Endothelial cell of umbilical vein (primary cell): ENCODE measurements at regions not wholly inside any gene's neighbourhood (a gene's known extent, or its start where the extent isn't known, plus 50 kb on each side); places are given as distances from the start of the nearest gene placed in this dataset.

Experiments
- BruUV-seq: library from RNA; stranded (reverse); fragments of 400-500 nt; replicated peaks from 2 replicates; lab custom pipeline; 2021; lab: Mats Ljungman, UMichigan
- CTCF ChIA-PET: fragments of 300-600, 350-600 bp; sonication (Branson Sonifier 250); formaldehyde crosslinking; loops from one replicate; lab custom pipeline; 2021; ENCODE audit warnings: antibody characterized with exemption, inconsistent platforms; lab: Charles Lee
- POLR2A ChIA-PET: fragments of 300-600, 350-600 bp; sonication (Branson Sonifier 250); formaldehyde crosslinking; loops from one replicate; lab custom pipeline; 2021; ENCODE audit warnings: antibody characterized with exemption, inconsistent platforms; lab: Charles Lee
- DNase-seq: peaks from one replicate; pipeline ENCODE4 v3.0.0-alpha.2; 2011; ENCODE audit warnings: low read depth, low spot score
- FAIRE-seq: peaks from 2 replicates; lab custom pipeline; 2011; peaks lifted over from hg19 to GRCh38; lab: Jason Lieb, UNC
- H2AFZ ChIP-seq: 2 replicates; pipeline ENCODE4 v1.6.0; 2012; ENCODE audit warnings: low read depth, low read length, control low read depth, inconsistent platforms
- H3K27ac ChIP-seq: 2 replicates; pipeline ENCODE4 v1.5.1; 2011; ENCODE audit warnings: low read depth, mild to moderate bottlenecking, control low read depth, low read length, moderate library complexity; ENCODE audit not compliant: insufficient read depth
- H3K27me3 ChIP-seq, 2 experiments: 2 replicates each; pipeline versions ENCODE4 v1.6.0 to v1.6.1; 2011; ENCODE audit warnings: low read length in 2 of 2, mixed read lengths in 1 of 2; ENCODE audit not compliant: control insufficient read depth in 2 of 2, insufficient read depth in 2 of 2
- H3K36me3 ChIP-seq, 2 experiments: 2 replicates in 1 of 2; 3 replicates in 1 of 2; pipeline ENCODE4 v1.5.1; 2011; ENCODE audit warnings: low read length in 2 of 2, mild to moderate bottlenecking in 1 of 2, moderate library complexity in 1 of 2; ENCODE audit not compliant: control insufficient read depth in 2 of 2, insufficient read depth in 2 of 2; ENCODE audit errors: extremely low read depth in 1 of 2
- H3K4me1 ChIP-seq: 3 replicates; pipeline ENCODE4 v1.5.1; 2011; ENCODE audit warnings: mild to moderate bottlenecking, low read length; ENCODE audit not compliant: control insufficient read depth, insufficient read depth; ENCODE audit errors: extremely low read depth
- H3K4me2 ChIP-seq: 2 replicates; pipeline ENCODE4 v1.6.1; 2011; ENCODE audit warnings: low read length, control low read depth, mixed read lengths; ENCODE audit not compliant: insufficient read depth
- H3K4me3 ChIP-seq, 3 experiments: fragments of 200-600 bp in 1 of 3; sonication (generic), shearing (Covaris generic) in 1 of 3; replicated peaks in 1 of 3; 2 replicates each; pipeline ENCODE4 v1.5.1; 2011 to 2016; ENCODE audit warnings: control low read depth in 3 of 3, low read length in 3 of 3, mild to moderate bottlenecking in 2 of 3, inconsistent platforms in 1 of 3, low read depth in 1 of 3, moderate library complexity in 1 of 3; ENCODE audit not compliant: insufficient read depth in 1 of 3
- H3K79me2 ChIP-seq: 2 replicates; pipeline ENCODE4 v1.6.0; 2012; ENCODE audit warnings: low read length, inconsistent platforms; ENCODE audit not compliant: control insufficient read depth, insufficient read depth
- H3K9ac ChIP-seq: replicated peaks from 2 replicates; pipeline ENCODE3; 2011; ENCODE audit warnings: low read length, control low read depth; ENCODE audit not compliant: insufficient read depth; ENCODE audit errors: extremely low read depth
- H3K9me1 ChIP-seq: replicated peaks from 3 replicates; pipeline ENCODE4 v1.6.0; 2011; ENCODE audit warnings: mild to moderate bottlenecking, low read length; ENCODE audit not compliant: control insufficient read depth, insufficient read depth; ENCODE audit errors: extremely low read depth
- H3K9me3 ChIP-seq: replicated peaks from 2 replicates; pipeline ENCODE4 v1.5.1; 2012; ENCODE audit warnings: low read length, inconsistent platforms; ENCODE audit not compliant: control insufficient read depth, insufficient read depth
- H4K20me1 ChIP-seq: replicated peaks from 2 replicates; pipeline ENCODE3; 2011; ENCODE audit warnings: mild to moderate bottlenecking, low read length; ENCODE audit not compliant: control insufficient read depth, insufficient read depth; ENCODE audit errors: extremely low read depth
- FOS ChIP-seq: IDR thresholded peaks from 2 replicates; pipeline ENCODE4 v1.6.1; 2011; ENCODE audit warnings: mild to moderate bottlenecking, low read length, moderate library complexity, borderline replicate concordance; ENCODE audit not compliant: insufficient read depth
- GATA2 ChIP-seq: IDR thresholded peaks from 2 replicates; pipeline ENCODE4 v1.7.0; 2011; ENCODE audit warnings: low read depth, mild to moderate bottlenecking, moderate library complexity, mixed read lengths, low read length; ENCODE audit not compliant: insufficient read length, insufficient read depth
- MAX ChIP-seq: IDR thresholded peaks from 2 replicates; pipeline ENCODE4 v1.6.1; 2011; ENCODE audit not compliant: insufficient read depth, insufficient read length
- MYC ChIP-seq: IDR thresholded peaks from one replicate; pipeline ENCODE4 v1.6.1; 2011; ENCODE audit warnings: mild to moderate bottlenecking, low read depth, low read length
- POLR2AphosphoS5 ChIP-seq: IDR thresholded peaks from 2 replicates; pipeline ENCODE4 v1.6.1; 2012; ENCODE audit warnings: low read depth, mild to moderate bottlenecking, control low read depth, low read length, moderate library complexity; ENCODE audit not compliant: insufficient read depth
- dilution Hi-C: fragments of 300-500 bp; cut with MboI; formaldehyde crosslinking; loops from one replicate; pipeline ENCODE4 v1.15.0; 2019; ENCODE audit warnings: low sequenced_read_pairs; ENCODE audit not compliant: extremely low pct_ligation_motif_present
- intact Hi-C: fragments of 100-400 bp; cut with micrococcal nuclease; formaldehyde crosslinking; loops from one replicate; pipeline ENCODE4 v1.10.0; 2022

GRCh38 chr5:52468976-52469375 is 318.7 kb upstream of the ITGA1 start:
- CTCF ChIA-PET: no interaction called here
- H3K4me2 ChIP-seq: no peak overlapping the region
- no peaks in the 10 kb centered on the region for H3K36me3 ChIP-seq
- H3K9ac ChIP-seq: no peak overlapping the region
- dilution Hi-C loops: no loop called here
- H3K9me3 ChIP-seq: no peaks in the 10 kb centered on the region
- TF ChIP-seq FOS (no peak), POLR2AphosphoS5 (no peak), GATA2 (no peak)
- intact Hi-C loops: no loop called here
- H3K4me3 ChIP-seq: no peak overlapping the region
- H3K9me1 ChIP-seq: no peaks in the 10 kb centered on the region
- no peak for FAIRE-seq
- POLR2A ChIA-PET: no interaction called here
- no peaks in the 10 kb centered on the region for H3K79me2 ChIP-seq
- BruUV-seq: no TSS peak
- H2AFZ ChIP-seq: no peak overlapping the region
- H3K27ac ChIP-seq: no peak overlapping the region
- no peaks in the 10 kb centered on the region for H3K27me3 ChIP-seq
- H4K20me1 ChIP-seq: no peaks in the 10 kb centered on the region
- no peak for DNase-seq
- H3K4me1 ChIP-seq: no peaks in the 10 kb centered on the region

GRCh38 chr5:52469420-52469819 is 318.3 kb upstream of the ITGA1 start:
- DNase-seq (no peak), FAIRE-seq (no peak)
- ChIA-PET CTCF (no interaction called here), POLR2A (no interaction called here)
- Histone ChIP-seq H3K9me3 (no peaks in the 10 kb centered on the region), H4K20me1 (no peaks in the 10 kb centered on the region), H2AFZ (no peak overlapping the region), H3K27ac (no peak overlapping the region), H3K4me3 (no peak overlapping the region), H3K9me1 (no peaks in the 10 kb centered on the region), H3K4me1 (no peaks in the 10 kb centered on the region), H3K27me3 (no peaks in the 10 kb centered on the region), H3K4me2 (no peak overlapping the region), H3K36me3 (no peaks in the 10 kb centered on the region), H3K79me2 (no peaks in the 10 kb centered on the region), H3K9ac (no peak overlapping the region)
- BruUV-seq: no TSS peak
- intact Hi-C loops: no loop called here
- no peak for TF ChIP-seq MAX
- TF ChIP-seq POLR2AphosphoS5: no peak
- no peak for TF ChIP-seq MYC
- dilution Hi-C loops: no loop called here
